ENCODE measurements at regions not wholly inside any gene's neighbourhood (a gene's known extent, or its start where the extent isn't known, plus 50 kb on each side); places are given as distances from the start of the nearest gene placed in this dataset.

- DNase-seq = no peak
These were observed 151.4 kb downstream of the ICE1 start for GRCh38 chr5:5573798-5574380.

GRCh38 chr5:5572976-5573797, 150.7 kb downstream of the ICE1 start:
- no peak for DNase-seq

- DNase-seq = no peak
These were observed 149.8 kb downstream of the ICE1 start for GRCh38 chr5:5572010-5572865.

GRCh38 chr5:5570646-5571045, 148.2 kb downstream of the ICE1 start:
- no peak for DNase-seq

- DNase-seq = no peak
These were observed 142.4 kb downstream of the ICE1 start for GRCh38 chr5:5564898-5565297.

- DNase-seq = no peak
These were observed 137.5 kb downstream of the ICE1 start for GRCh38 chr5:5560016-5560415.

- DNase-seq = no peak
These were observed 136.4 kb downstream of the ICE1 start for GRCh38 chr5:5558638-5559527.

- DNase-seq = no peak
These were observed 135.6 kb downstream of the ICE1 start for GRCh38 chr5:5558102-5558501.

GRCh38 chr5:5551499-5551898, 129.0 kb downstream of the ICE1 start:
- no peak for DNase-seq

- no peak for DNase-seq
These were observed 123.9 kb downstream of the ICE1 start for GRCh38 chr5:5546408-5546807.

GRCh38 chr5:5544094-5544663, 121.7 kb downstream of the ICE1 start:
- DNase-seq = no peak

- no peak for DNase-seq
These were observed 120.2 kb downstream of the ICE1 start for GRCh38 chr5:5542654-5543053.

GRCh38 chr5:5540065-5540464, 117.6 kb downstream of the ICE1 start:
- no peak for DNase-seq
